IMR-90 (cell line): ENCODE measurements at regions not wholly inside any gene's neighbourhood (a gene's known extent, or its start where the extent isn't known, plus 50 kb on each side); places are given as distances from the start of the nearest gene placed in this dataset.

Experiments used
- ATAC-seq: fragments of 200-7000 bp; cut with Tn5 transposase; 2 replicates; pipeline ENCODE4 v1.9.1; 2020; ENCODE audit warnings: low read depth, mild to moderate bottlenecking, moderate library complexity
- BruUV-seq: library from RNA; stranded (reverse); fragments of 400-500 nt; replicated peaks from 2 replicates; lab custom pipeline; 2021; lab: Mats Ljungman, UMichigan
- CTCF ChIA-PET: fragments of 300-600 bp; formaldehyde crosslinking; extraction: SDS; loops from one replicate; lab custom pipeline; 2021; ENCODE audit warnings: antibody characterized with exemption; lab: Yijun Ruan, JAX
- POLR2A ChIA-PET: fragments of 300-600 bp; sonication (Branson Sonifier 250); formaldehyde crosslinking; loops from one replicate; lab custom pipeline; 2022; ENCODE audit warnings: antibody characterized with exemption; ENCODE audit not compliant: unreplicated experiment; lab: Charles Lee
- DNase-seq: peaks from one replicate; pipeline ENCODE4 v3.0.0; 2013
- H2AFZ ChIP-seq: replicated peaks from 2 replicates; pipeline ENCODE3; 2013; ENCODE audit warnings: low read length, mild to moderate bottlenecking; ENCODE audit not compliant: poor library complexity
- H2AK5ac ChIP-seq: 2 replicates; pipeline ENCODE4 v1.6.1; 2013; ENCODE audit warnings: low read depth, low read length, inconsistent platforms
- H2AK9ac ChIP-seq: replicated peaks from 2 replicates; pipeline ENCODE3; 2013; ENCODE audit warnings: mild to moderate bottlenecking, low read depth, low read length, moderate library complexity; ENCODE audit not compliant: poor library complexity
- H2BK120ac ChIP-seq: 2 replicates; pipeline ENCODE4 v1.6.1; 2013; ENCODE audit warnings: low read depth, low read length, inconsistent platforms
- H2BK15ac ChIP-seq: 3 replicates; pipeline ENCODE4 v1.6.1; 2013; ENCODE audit warnings: low read depth, low read length, inconsistent platforms
- H2BK20ac ChIP-seq: 2 replicates; pipeline ENCODE4 v1.6.1; 2013; ENCODE audit warnings: low read depth, mild to moderate bottlenecking, inconsistent platforms, low read length, moderate library complexity
- H2BK5ac ChIP-seq: 2 replicates; pipeline ENCODE4 v1.6.1; 2013; ENCODE audit warnings: mild to moderate bottlenecking, low read depth, low read length, inconsistent platforms; ENCODE audit not compliant: poor library complexity, severe bottlenecking
- H3K14ac ChIP-seq: replicated peaks from 2 replicates; pipeline ENCODE4 v1.6.1; 2013; ENCODE audit warnings: low read depth, low read length, inconsistent platforms
- H3K18ac ChIP-seq: 2 replicates; pipeline ENCODE4 v1.6.1; 2013; ENCODE audit warnings: low read depth, low read length, control low read depth
- H3K23ac ChIP-seq: 2 replicates; pipeline ENCODE4 v1.6.1; 2013; ENCODE audit warnings: low read depth, low read length, inconsistent platforms
- H3K27ac ChIP-seq: 2 replicates; pipeline ENCODE4 v1.5.1; 2013; ENCODE audit warnings: mild to moderate bottlenecking, control low read depth, low read length; ENCODE audit not compliant: insufficient read depth
- H3K27me3 ChIP-seq: 2 replicates; pipeline ENCODE4 v1.6.1; 2013; ENCODE audit warnings: low read length; ENCODE audit not compliant: control insufficient read depth, insufficient read depth
- H3K36me3 ChIP-seq: 2 replicates; pipeline ENCODE4 v1.6.1; 2013; ENCODE audit warnings: low read length, mixed read lengths; ENCODE audit not compliant: control insufficient read depth, insufficient read depth
- H3K4ac ChIP-seq: 2 replicates; pipeline ENCODE4 v1.6.1; 2013; ENCODE audit warnings: low read depth, low read length, inconsistent platforms
- H3K4me1 ChIP-seq: 2 replicates; pipeline ENCODE4 v1.6.1; 2013; ENCODE audit warnings: low read length, mixed read lengths; ENCODE audit not compliant: control insufficient read depth, insufficient read depth
- H3K4me2 ChIP-seq: 2 replicates; pipeline ENCODE4 v1.6.1; 2013; ENCODE audit warnings: low read depth, mild to moderate bottlenecking, control low read depth, low read length, moderate library complexity
- H3K4me3 ChIP-seq: 2 replicates; pipeline ENCODE4 v1.5.1; 2013; ENCODE audit warnings: low read depth, mild to moderate bottlenecking, control low read depth, low read length, moderate library complexity; ENCODE audit not compliant: insufficient read depth
- H3K56ac ChIP-seq: 2 replicates; pipeline ENCODE4 v1.6.1; 2013; ENCODE audit warnings: low read length, inconsistent platforms; ENCODE audit not compliant: insufficient read depth; ENCODE audit errors: extremely low read depth
- H3K79me1 ChIP-seq, 2 experiments: 2 replicates each; pipeline ENCODE4 v1.6.1; 2013; ENCODE audit warnings: low read length in 2 of 2, inconsistent platforms in 1 of 2, low read depth in 1 of 2
- H3K9ac ChIP-seq: 2 replicates; pipeline ENCODE4 v1.6.1; 2013; ENCODE audit warnings: low read depth, low read length, control low read depth
- H3K9me1 ChIP-seq: 2 replicates; pipeline ENCODE4 v1.6.1; 2013; ENCODE audit warnings: low read length, inconsistent platforms; ENCODE audit not compliant: insufficient read depth
- H3K9me3 ChIP-seq: 2 replicates; pipeline ENCODE4 v1.6.1; 2013; ENCODE audit warnings: low read length; ENCODE audit not compliant: control insufficient read depth, insufficient read depth
- H4K20me1 ChIP-seq: 2 replicates; pipeline ENCODE4 v1.6.1; 2013; ENCODE audit warnings: low read length, inconsistent platforms; ENCODE audit not compliant: insufficient read depth
- H4K5ac ChIP-seq: 2 replicates; pipeline ENCODE4 v1.6.1; 2013; ENCODE audit warnings: mild to moderate bottlenecking, low read depth, low read length, control low read depth
- H4K8ac ChIP-seq, 2 experiments: 2 replicates each; pipeline ENCODE4 v1.6.1; 2013; ENCODE audit warnings: low read depth in 2 of 2, low read length in 2 of 2, control low read depth in 1 of 2, inconsistent platforms in 1 of 2
- H4K91ac ChIP-seq: 2 replicates; pipeline ENCODE4 v1.6.1; 2013; ENCODE audit warnings: low read depth, low read length, inconsistent platforms; ENCODE audit not compliant: insufficient read depth
- BHLHE40 ChIP-seq: fragments of 150-350 bp; IDR thresholded peaks from 2 replicates; pipeline ENCODE4 v1.6.1; 2016; ENCODE audit warnings: mild to moderate bottlenecking, low read depth, low read length
- CEBPB ChIP-seq: IDR thresholded peaks from 2 replicates; pipeline ENCODE4 v1.6.1; 2012; ENCODE audit warnings: low read depth, low read length, improper control_type of control experiment
- CHD1 ChIP-seq: IDR thresholded peaks from 2 replicates; pipeline ENCODE4 v1.6.1; 2012; ENCODE audit warnings: low read depth, low read length, improper control_type of control experiment
- FOS ChIP-seq: fragments of 150-350 bp; IDR thresholded peaks from 2 replicates; pipeline ENCODE4 v1.6.1; 2016; ENCODE audit warnings: low read depth, low read length
- MAFK ChIP-seq: IDR thresholded peaks from 2 replicates; pipeline ENCODE4 v1.6.1; 2012; ENCODE audit warnings: low read depth, low read length, improper control_type of control experiment
- MAZ ChIP-seq: IDR thresholded peaks from 2 replicates; pipeline ENCODE4 v1.6.1; 2012; ENCODE audit warnings: low read depth, mild to moderate bottlenecking, low read length, improper control_type of control experiment, moderate library complexity, borderline replicate concordance
- MXI1 ChIP-seq: IDR thresholded peaks from 2 replicates; pipeline ENCODE4 v1.6.1; 2012; ENCODE audit warnings: low read depth, mild to moderate bottlenecking, low read length, moderate library complexity, borderline replicate concordance
- NFE2L2 ChIP-seq: fragments of 150-350 bp; IDR thresholded peaks from 2 replicates; pipeline ENCODE4 v1.6.1; 2016; ENCODE audit warnings: low read depth, mild to moderate bottlenecking, low read length
- POLR2A ChIP-seq: IDR thresholded peaks from 2 replicates; pipeline ENCODE4 v1.6.1; 2012; ENCODE audit warnings: mild to moderate bottlenecking, low read depth, low read length
- RAD21 ChIP-seq: IDR thresholded peaks from 2 replicates; pipeline ENCODE4 v1.6.1; 2012; ENCODE audit warnings: low read length, improper control_type of control experiment
- RCOR1 ChIP-seq: IDR thresholded peaks from 2 replicates; pipeline ENCODE4 v1.6.1; 2012; ENCODE audit warnings: mild to moderate bottlenecking, low read length, improper control_type of control experiment; ENCODE audit not compliant: insufficient replicate concordance
- RFX5 ChIP-seq: IDR thresholded peaks from 2 replicates; pipeline ENCODE4 v1.8.0; 2012; ENCODE audit warnings: low read depth, mild to moderate bottlenecking, low read length, moderate library complexity
- SMC3 ChIP-seq: fragments of 150-350 bp; IDR thresholded peaks from 2 replicates; pipeline ENCODE4 v1.6.1; 2016; ENCODE audit warnings: low read depth, mild to moderate bottlenecking, antibody characterized with exemption, low read length, moderate library complexity
- WGBS, 2 experiments: methylation state at CpG; one replicate each; pipeline versions ENCODE4 v1.1.5 to v1.1.7; 2013; ENCODE audit warnings: missing lambda C conversion rate in 2 of 2; ENCODE audit not compliant: insufficient read length in 1 of 2; ENCODE audit errors: extremely low coverage in 2 of 2; 5-methylcytosine and 5-hydroxymethylcytosine counted together
- dilution Hi-C: fragments of 300-500 bp; cut with HindIII; formaldehyde crosslinking; loops from one replicate; pipeline ENCODE4 v1.14.3; 2018; ENCODE audit warnings: low sequenced_read_pairs; ENCODE audit not compliant: unreplicated experiment
- in situ Hi-C: fragments of 300-500 bp; cut with MboI; formaldehyde crosslinking; loops from 3 replicates; pipeline ENCODE4 v1.14.3; 2019; ENCODE audit warnings: low sequenced_read_pairs, inconsistent platforms, mixed read lengths
- intact Hi-C: fragments of 100-400 bp; cut with micrococcal nuclease; formaldehyde crosslinking; loops from 2 replicates; pipeline ENCODE4 v1.10.0; 2022
- TF ChIP-seq, protein P1 (sequence below): fragments of 150-350 bp; IDR thresholded peaks from 2 replicates; pipeline ENCODE4 v1.6.1; 2016; ENCODE audit warnings: low read depth, mild to moderate bottlenecking, low read length, moderate library complexity, borderline replicate concordance
- TF ChIP-seq, protein P2 (sequence below): fragments of 150-350 bp; IDR thresholded peaks from 2 replicates; pipeline ENCODE4 v1.6.1; 2017; ENCODE audit warnings: mild to moderate bottlenecking, antibody characterized with exemption, low read length, low read depth
- TF ChIP-seq, protein P3 (sequence below): conservative IDR thresholded peaks from 2 replicates; pipeline ENCODE4 v1.5.1; 2012; ENCODE audit warnings: mild to moderate bottlenecking, low read depth, low read length, improper control_type of control experiment

DNA sequence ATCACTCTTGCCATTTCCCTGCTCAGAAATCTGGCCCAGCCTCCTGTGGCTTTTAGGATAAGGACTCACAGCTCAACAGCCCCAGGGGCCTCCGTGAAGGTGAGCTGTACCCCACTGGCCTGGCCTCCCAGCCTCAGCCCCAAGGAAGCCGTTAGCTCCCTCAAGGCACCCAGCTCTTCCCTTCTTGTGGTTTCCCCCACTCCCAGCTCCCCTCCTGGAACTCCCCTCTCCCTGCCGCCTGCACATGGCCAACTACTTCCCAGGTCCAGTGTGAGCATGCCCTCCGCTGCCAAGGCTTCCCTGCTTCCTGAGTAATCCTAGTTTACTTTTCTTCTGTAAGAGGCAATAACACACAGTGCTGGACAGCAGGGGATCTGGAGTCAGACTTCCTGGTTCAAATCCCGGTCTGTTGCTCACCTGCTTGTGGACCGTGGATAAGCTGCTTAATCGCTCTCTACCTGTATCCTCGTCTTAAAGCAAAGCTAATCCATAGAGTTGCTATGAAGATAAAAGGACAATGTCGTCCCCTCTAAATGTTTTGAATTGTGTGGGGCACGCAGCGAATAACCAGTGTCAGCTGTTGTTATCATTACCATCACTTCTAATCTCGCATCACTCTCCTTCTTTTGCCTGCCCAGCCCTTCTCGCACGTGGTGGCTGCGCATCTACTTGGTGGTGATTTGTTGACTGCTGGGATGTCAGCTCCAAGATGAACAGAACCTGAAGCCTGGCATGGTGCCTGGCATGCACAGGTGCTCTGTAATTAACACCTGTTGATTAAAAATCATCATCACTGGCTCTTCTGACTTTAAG lies 86.6 kb downstream of the C5orf15 start:
- Histone ChIP-seq H3K4ac (no peak overlapping the region), H4K5ac (no peak overlapping the region), H2BK120ac (no peak overlapping the region), H3K9me1 (no peaks in the 10 kb centered on the region), H3K9me3 (no peaks in the 10 kb centered on the region), H3K18ac (no peak overlapping the region), H3K4me2 (no peak overlapping the region), H4K91ac (no peak overlapping the region), H3K56ac (no peak overlapping the region), H2AFZ (no peak overlapping the region), H3K23ac (no peak overlapping the region), H2AK5ac (no peak overlapping the region), H3K4me3 (no peak overlapping the region), H2BK5ac (no peak overlapping the region), H3K79me1 (no peaks in the 10 kb centered on the region), H2AK9ac (no peak overlapping the region), H4K8ac (no peak overlapping the region), H3K4me1 (no peaks in the 10 kb centered on the region), H3K36me3 (no peaks in the 10 kb centered on the region), H3K9ac (no peak overlapping the region), H3K27me3 (peaks cover 44% of the 10 kb centered on the region), H2BK20ac (no peak overlapping the region), H3K14ac (no peak overlapping the region), H3K27ac (no peak overlapping the region), H4K20me1 (no peaks in the 10 kb centered on the region), H2BK15ac (no peak overlapping the region)
- DNase-seq (no peak), ATAC-seq (no peak)
- dilution Hi-C loops = no loop called here
- CTCF ChIA-PET = interaction anchor here (1.3 kb wide), 1 partner anchor 12 kb away, joined by 4 read pairs; no protein-coding TSS in a partner anchor
- TF ChIP-seq RFX5 (no peak), RAD21 (no peak), CHD1 (no peak), SMC3 (no peak), MAFK (no peak), CEBPB (no peak), POLR2A (no peak), NFE2L2 (no peak), FOS (no peak), BHLHE40 (no peak), MAZ (no peak), MXI1 (no peak), RCOR1 (no peak)
- TF ChIP-seq, protein P1, sequence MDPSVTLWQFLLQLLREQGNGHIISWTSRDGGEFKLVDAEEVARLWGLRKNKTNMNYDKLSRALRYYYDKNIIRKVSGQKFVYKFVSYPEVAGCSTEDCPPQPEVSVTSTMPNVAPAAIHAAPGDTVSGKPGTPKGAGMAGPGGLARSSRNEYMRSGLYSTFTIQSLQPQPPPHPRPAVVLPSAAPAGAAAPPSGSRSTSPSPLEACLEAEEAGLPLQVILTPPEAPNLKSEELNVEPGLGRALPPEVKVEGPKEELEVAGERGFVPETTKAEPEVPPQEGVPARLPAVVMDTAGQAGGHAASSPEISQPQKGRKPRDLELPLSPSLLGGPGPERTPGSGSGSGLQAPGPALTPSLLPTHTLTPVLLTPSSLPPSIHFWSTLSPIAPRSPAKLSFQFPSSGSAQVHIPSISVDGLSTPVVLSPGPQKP = no peak
- TF ChIP-seq, protein P2, sequence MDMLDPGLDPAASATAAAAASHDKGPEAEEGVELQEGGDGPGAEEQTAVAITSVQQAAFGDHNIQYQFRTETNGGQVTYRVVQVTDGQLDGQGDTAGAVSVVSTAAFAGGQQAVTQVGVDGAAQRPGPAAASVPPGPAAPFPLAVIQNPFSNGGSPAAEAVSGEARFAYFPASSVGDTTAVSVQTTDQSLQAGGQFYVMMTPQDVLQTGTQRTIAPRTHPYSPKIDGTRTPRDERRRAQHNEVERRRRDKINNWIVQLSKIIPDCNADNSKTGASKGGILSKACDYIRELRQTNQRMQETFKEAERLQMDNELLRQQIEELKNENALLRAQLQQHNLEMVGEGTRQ = no peak
- TF ChIP-seq, protein P3, sequence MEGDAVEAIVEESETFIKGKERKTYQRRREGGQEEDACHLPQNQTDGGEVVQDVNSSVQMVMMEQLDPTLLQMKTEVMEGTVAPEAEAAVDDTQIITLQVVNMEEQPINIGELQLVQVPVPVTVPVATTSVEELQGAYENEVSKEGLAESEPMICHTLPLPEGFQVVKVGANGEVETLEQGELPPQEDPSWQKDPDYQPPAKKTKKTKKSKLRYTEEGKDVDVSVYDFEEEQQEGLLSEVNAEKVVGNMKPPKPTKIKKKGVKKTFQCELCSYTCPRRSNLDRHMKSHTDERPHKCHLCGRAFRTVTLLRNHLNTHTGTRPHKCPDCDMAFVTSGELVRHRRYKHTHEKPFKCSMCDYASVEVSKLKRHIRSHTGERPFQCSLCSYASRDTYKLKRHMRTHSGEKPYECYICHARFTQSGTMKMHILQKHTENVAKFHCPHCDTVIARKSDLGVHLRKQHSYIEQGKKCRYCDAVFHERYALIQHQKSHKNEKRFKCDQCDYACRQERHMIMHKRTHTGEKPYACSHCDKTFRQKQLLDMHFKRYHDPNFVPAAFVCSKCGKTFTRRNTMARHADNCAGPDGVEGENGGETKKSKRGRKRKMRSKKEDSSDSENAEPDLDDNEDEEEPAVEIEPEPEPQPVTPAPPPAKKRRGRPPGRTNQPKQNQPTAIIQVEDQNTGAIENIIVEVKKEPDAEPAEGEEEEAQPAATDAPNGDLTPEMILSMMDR = no peak
- BruUV-seq = no TSS peak
- no CpG with 5 or more reads among the region's 15 CpGs for WGBS, 2 experiments
- POLR2A ChIA-PET = no interaction called here
- intact Hi-C loops = no loop called here
- in situ Hi-C loops = no loop called here
